Ishikawa (cell line): ENCODE measurements at regions not wholly inside any gene's neighbourhood (a gene's known extent, or its start where the extent isn't known, plus 50 kb on each side); places are given as distances from the start of the nearest gene placed in this dataset.

Experiments
- EGR1 ChIP-seq: IDR thresholded peaks from 2 replicates; pipeline ENCODE4 v1.6.1; 2012
- NFIC ChIP-seq: IDR thresholded peaks from 2 replicates; pipeline ENCODE4 v1.6.1; 2012
- RAD21 ChIP-seq: IDR thresholded peaks from 2 replicates; pipeline ENCODE4 v1.6.1; 2012; ENCODE audit warnings: low read depth
- TAF1 ChIP-seq: IDR thresholded peaks from 2 replicates; pipeline ENCODE4 v1.6.1; 2012; ENCODE audit warnings: low read depth, mild to moderate bottlenecking
- TEAD4 ChIP-seq: IDR thresholded peaks from 2 replicates; pipeline ENCODE4 v1.6.1; 2012
- TF ChIP-seq, protein P1 (sequence below): IDR thresholded peaks from 2 replicates; pipeline ENCODE4 v1.6.1; 2012

DNA sequence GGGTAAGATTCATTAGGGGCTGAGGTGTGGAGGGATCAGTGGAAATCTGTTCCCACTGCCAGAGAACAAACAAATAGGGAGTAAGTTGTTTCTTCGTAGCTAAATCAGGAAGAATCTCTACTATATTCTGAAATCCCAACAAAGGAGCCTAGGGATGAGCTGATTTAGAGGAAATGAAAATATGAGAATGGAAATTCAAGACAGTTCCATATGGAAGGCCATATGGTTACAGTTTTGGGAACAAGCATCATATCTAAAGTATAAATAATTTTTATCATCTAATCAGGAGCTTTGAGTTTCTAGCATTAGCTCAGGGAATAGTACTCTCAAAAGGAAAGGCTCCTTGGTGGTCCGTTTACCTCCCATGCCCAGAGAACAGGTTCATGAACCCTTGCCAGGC lies 218.2 kb downstream of the AASDH start:
- TF ChIP-seq RAD21 (no peak), TAF1 (no peak), EGR1 (no peak), NFIC (no peak), TEAD4 (no peak)
- TF ChIP-seq, protein P1, sequence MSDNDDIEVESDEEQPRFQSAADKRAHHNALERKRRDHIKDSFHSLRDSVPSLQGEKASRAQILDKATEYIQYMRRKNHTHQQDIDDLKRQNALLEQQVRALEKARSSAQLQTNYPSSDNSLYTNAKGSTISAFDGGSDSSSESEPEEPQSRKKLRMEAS, result no peak
